Fibroblast of lung (primary cell): ENCODE measurements at regions not wholly inside any gene's neighbourhood (a gene's known extent, or its start where the extent isn't known, plus 50 kb on each side); places are given as distances from the start of the nearest gene placed in this dataset.

Source experiments
- EZH2 ChIP-seq: IDR thresholded peaks from 2 replicates; pipeline ENCODE4 v1.5.1; 2012; ENCODE audit warnings: low read length, control low read depth, mild to moderate bottlenecking; ENCODE audit errors: missing control alignments
- TF ChIP-seq, protein P1 (sequence below), 2 donors: IDR thresholded peaks in 1 of 2; conservative IDR thresholded peaks in 1 of 2; 1 replicate in 1 of 2; 2 replicates in 1 of 2; pipeline ENCODE4 v1.5.1; 2011 to 2012; ENCODE audit warnings: low read length in 2 of 2, control low read depth in 1 of 2, inconsistent platforms in 1 of 2, low read depth in 1 of 2, mild to moderate bottlenecking in 1 of 2

DNA sequence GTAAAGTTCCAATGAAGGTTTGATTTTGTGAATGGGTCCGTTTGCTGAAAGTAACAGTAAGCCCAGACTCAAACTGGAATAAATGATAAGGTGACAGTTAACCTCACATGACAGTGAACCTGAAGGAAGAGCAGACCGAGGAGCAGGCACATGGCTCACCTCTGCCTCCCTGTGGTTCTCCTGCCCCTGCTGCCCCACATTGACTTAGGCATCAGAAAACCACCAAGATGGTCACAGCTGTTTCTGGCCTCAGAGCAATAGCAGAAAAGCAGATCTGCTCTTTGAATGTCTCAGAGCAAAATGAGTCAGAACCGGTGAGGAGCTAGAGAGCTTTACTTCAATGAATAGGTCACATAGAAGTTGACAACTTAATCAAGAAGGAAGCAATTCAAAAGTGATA, 487.6 kb downstream of the METTL4 start:
- TF ChIP-seq, protein P1, sequence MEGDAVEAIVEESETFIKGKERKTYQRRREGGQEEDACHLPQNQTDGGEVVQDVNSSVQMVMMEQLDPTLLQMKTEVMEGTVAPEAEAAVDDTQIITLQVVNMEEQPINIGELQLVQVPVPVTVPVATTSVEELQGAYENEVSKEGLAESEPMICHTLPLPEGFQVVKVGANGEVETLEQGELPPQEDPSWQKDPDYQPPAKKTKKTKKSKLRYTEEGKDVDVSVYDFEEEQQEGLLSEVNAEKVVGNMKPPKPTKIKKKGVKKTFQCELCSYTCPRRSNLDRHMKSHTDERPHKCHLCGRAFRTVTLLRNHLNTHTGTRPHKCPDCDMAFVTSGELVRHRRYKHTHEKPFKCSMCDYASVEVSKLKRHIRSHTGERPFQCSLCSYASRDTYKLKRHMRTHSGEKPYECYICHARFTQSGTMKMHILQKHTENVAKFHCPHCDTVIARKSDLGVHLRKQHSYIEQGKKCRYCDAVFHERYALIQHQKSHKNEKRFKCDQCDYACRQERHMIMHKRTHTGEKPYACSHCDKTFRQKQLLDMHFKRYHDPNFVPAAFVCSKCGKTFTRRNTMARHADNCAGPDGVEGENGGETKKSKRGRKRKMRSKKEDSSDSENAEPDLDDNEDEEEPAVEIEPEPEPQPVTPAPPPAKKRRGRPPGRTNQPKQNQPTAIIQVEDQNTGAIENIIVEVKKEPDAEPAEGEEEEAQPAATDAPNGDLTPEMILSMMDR (conservative IDR thresholded peaks at IDR 0.05 in 1 of 2, IDR thresholded peaks at IDR 0.05 in 1 of 2; ENCODE audit: low read depth in 1 of 2, low read length in 2 of 2): no peak
- no peak for TF ChIP-seq EZH2
